ENCODE measurements at regions not wholly inside any gene's neighbourhood (a gene's known extent, or its start where the extent isn't known, plus 50 kb on each side); places are given as distances from the start of the nearest gene placed in this dataset.
"Not testable (repeated sequence)": the region's sequence is repeated elsewhere in the genome, so short reads cannot be mapped to it uniquely, and the experiment has no call there.

GRCh38 chr11:26839911-26840698, 118.2 kb upstream of the SLC5A12 start:
- no peak for DNase-seq (ENCODE audit: low read depth, low spot score)

- DNase-seq (ENCODE audit: low read depth, low spot score), result no peak
These were observed 120.1 kb upstream of the SLC5A12 start for GRCh38 chr11:26841818-26842473.

- DNase-seq (ENCODE audit: low read depth, low spot score), result no peak
These were observed 120.8 kb upstream of the SLC5A12 start for GRCh38 chr11:26842478-26843282.

GRCh38 chr11:26843539-26843938, 121.7 kb upstream of the SLC5A12 start:
- DNase-seq (ENCODE audit: low read depth, low spot score), result no peak

GRCh38 chr11:26844963-26845362, 123.1 kb upstream of the SLC5A12 start:
- DNase-seq (ENCODE audit: low read depth, low spot score), result no peak

- no peak for DNase-seq (ENCODE audit: low read depth, low spot score)
These were observed 124.4 kb upstream of the SLC5A12 start for GRCh38 chr11:26846227-26846626.

GRCh38 chr11:26847459-26847858, 125.6 kb upstream of the SLC5A12 start:
- no peak for DNase-seq (ENCODE audit: low read depth, low spot score)

GRCh38 chr11:26847977-26848376, 126.1 kb upstream of the SLC5A12 start:
- no peak for DNase-seq (ENCODE audit: low read depth, low spot score)

- DNase-seq (ENCODE audit: low read depth, low spot score), result no peak
These were observed 127.2 kb upstream of the SLC5A12 start for GRCh38 chr11:26849036-26849435.

GRCh38 chr11:26851291-26851690, 129.4 kb upstream of the SLC5A12 start:
- no peak for DNase-seq (ENCODE audit: low read depth, low spot score)

GRCh38 chr11:26851696-26852095, 129.8 kb upstream of the SLC5A12 start:
- DNase-seq (ENCODE audit: low read depth, low spot score), result no peak

GRCh38 chr11:26858098-26858497, 135.8 kb upstream of the FIBIN start:
- no peak for DNase-seq (ENCODE audit: low read depth, low spot score)

GRCh38 chr11:26859416-26859815, 134.5 kb upstream of the FIBIN start:
- DNase-seq (ENCODE audit: low read depth, low spot score), result no peak

GRCh38 chr11:26860091-26860780, 133.7 kb upstream of the FIBIN start:
- no peak for DNase-seq (ENCODE audit: low read depth, low spot score)

- DNase-seq (ENCODE audit: low read depth, low spot score), result no peak
These were observed 133.0 kb upstream of the FIBIN start for GRCh38 chr11:26860895-26861294.

- no peak for DNase-seq (ENCODE audit: low read depth, low spot score)
These were observed 131.1 kb upstream of the FIBIN start for GRCh38 chr11:26862801-26863200.

- DNase-seq (ENCODE audit: low read depth, low spot score), result no peak
These were observed 128.2 kb upstream of the FIBIN start for GRCh38 chr11:26865703-26866102.

- no peak for DNase-seq (ENCODE audit: low read depth, low spot score)
These were observed 126.6 kb upstream of the FIBIN start for GRCh38 chr11:26867286-26867685.

- DNase-seq (ENCODE audit: low read depth, low spot score), result peak; percentile 5
These were observed 114.8 kb upstream of the FIBIN start for GRCh38 chr11:26878959-26879581.

GRCh38 chr11:26882363-26882880, 111.5 kb upstream of the FIBIN start:
- DNase-seq (ENCODE audit: low read depth, low spot score), result not testable (repeated sequence)

GRCh38 chr11:26891501-26891900, 102.4 kb upstream of the FIBIN start:
- DNase-seq (ENCODE audit: low read depth, low spot score), result no peak

All from iPS DF 19.7 (cell line).